NOMO-1 treated with DMSO at 0.1 percent for 48 hours (cell line): ENCODE measurements at regions not wholly inside any gene's neighbourhood (a gene's known extent, or its start where the extent isn't known, plus 50 kb on each side); places are given as distances from the start of the nearest gene placed in this dataset.
"Not testable (repeated sequence)": the region's sequence is repeated elsewhere in the genome, so short reads cannot be mapped to it uniquely, and the experiment has no call there.

Source experiments
- DNase-seq: peaks from one replicate; lab custom pipeline; 2025; ENCODE audit not compliant: unreplicated experiment; lab: John Stamatoyannopoulos, UW

GRCh38 chr12:131192951-131193350, 239.2 kb downstream of the ADGRD1 start:
- no peak for DNase-seq

GRCh38 chr12:131194166-131194565, 240.5 kb downstream of the ADGRD1 start:
- DNase-seq = no peak

GRCh38 chr12:131195796-131196195, 242.1 kb downstream of the ADGRD1 start:
- DNase-seq = no peak

- no peak for DNase-seq
These were observed 242.5 kb downstream of the ADGRD1 start for GRCh38 chr12:131196220-131196619.

- no peak for DNase-seq
These were observed 243.8 kb downstream of the ADGRD1 start for GRCh38 chr12:131197490-131197889.

- no peak for DNase-seq
These were observed 245.5 kb downstream of the ADGRD1 start for GRCh38 chr12:131199221-131199620.

- DNase-seq = not testable (repeated sequence)
These were observed 248.2 kb downstream of the ADGRD1 start for GRCh38 chr12:131201912-131202311.

- DNase-seq = no peak
These were observed 249.1 kb downstream of the ADGRD1 start for GRCh38 chr12:131202592-131203378.

GRCh38 chr12:131203666-131204415, 250.1 kb downstream of the ADGRD1 start:
- no peak for DNase-seq

GRCh38 chr12:131204416-131205274, 250.9 kb downstream of the ADGRD1 start:
- no peak for DNase-seq

- not testable (repeated sequence) for DNase-seq
These were observed 251.7 kb downstream of the ADGRD1 start for GRCh38 chr12:131205275-131205933.

- DNase-seq = not testable (repeated sequence)
These were observed 253.1 kb downstream of the ADGRD1 start for GRCh38 chr12:131206630-131207299.

GRCh38 chr12:131207300-131207660, 253.6 kb downstream of the ADGRD1 start:
- DNase-seq = not testable (repeated sequence)

GRCh38 chr12:131207841-131208240, 254.1 kb downstream of the ADGRD1 start:
- not testable (repeated sequence) for DNase-seq

GRCh38 chr12:131208425-131208824, 254.7 kb downstream of the ADGRD1 start:
- DNase-seq = no peak

- DNase-seq = no peak
These were observed 255.7 kb downstream of the ADGRD1 start for GRCh38 chr12:131209082-131210070.

GRCh38 chr12:131210506-131211339, 257.0 kb downstream of the ADGRD1 start:
- no peak for DNase-seq

- DNase-seq = no peak
These were observed 257.7 kb downstream of the ADGRD1 start for GRCh38 chr12:131211340-131211938.
